ENCODE measurements at regions not wholly inside any gene's neighbourhood (a gene's known extent, or its start where the extent isn't known, plus 50 kb on each side); places are given as distances from the start of the nearest gene placed in this dataset.

GRCh38 chr18:11261486-11261885, 112.1 kb upstream of the PIEZO2 start:
- TF ChIP-seq ZNF274 (IDR thresholded peaks at IDR 0.05; ENCODE audit: low read depth, low read length) (no peak), YY1 (IDR thresholded peaks at IDR 0.05; ENCODE audit: insufficient read depth, insufficient read length) (no peak), SUZ12 (IDR thresholded peaks at IDR 0.05; ENCODE audit: extremely low read depth, insufficient read depth, insufficient read length) (no peak)
